B cell (primary cell): ENCODE measurements at regions not wholly inside any gene's neighbourhood (a gene's known extent, or its start where the extent isn't known, plus 50 kb on each side); places are given as distances from the start of the nearest gene placed in this dataset.

Experiments used
- ATAC-seq: fragments of 200-7000 bp; cut with Tn5 transposase; one replicate; pipeline ENCODE4 v1.10.0; 2021; ENCODE audit warnings: low read depth, mild to moderate bottlenecking, moderate number of reproducible peaks, moderate library complexity
- CTCF ChIA-PET: fragments of 350-600 bp; sonication (Branson Sonifier 250); formaldehyde crosslinking; loops from one replicate; lab custom pipeline; 2021; ENCODE audit warnings: antibody characterized with exemption, inconsistent platforms; lab: Charles Lee
- POLR2A ChIA-PET: fragments of 350-600 bp; sonication (Branson Sonifier 250); formaldehyde crosslinking; loops from one replicate; lab custom pipeline; 2021; ENCODE audit warnings: antibody characterized with exemption; lab: Charles Lee
- DNase-seq: peaks from one replicate; pipeline ENCODE4 v3.0.0; 2013
- H2AFZ ChIP-seq: 2 replicates; pipeline ENCODE4 v1.6.1; 2012; ENCODE audit warnings: mild to moderate bottlenecking, low read depth, low read length; ENCODE audit not compliant: insufficient read depth, poor library complexity, severe bottlenecking
- H3K27ac ChIP-seq, 2 donors: 1 replicate in 1 of 2; 2 replicates in 1 of 2; pipeline ENCODE4 v1.5.1; 2012 to 2013; ENCODE audit warnings: low read length in 2 of 2, mild to moderate bottlenecking in 2 of 2, moderate library complexity in 1 of 2
- H3K27me3 ChIP-seq, 4 experiments: fragments of 200-600 bp in 1 of 4; sonication (generic) in 1 of 4; replicated peaks in 1 of 4; 1 replicate in 2 of 4; 2 replicates in 2 of 4; pipeline versions ENCODE4 v1.6.1 to v1.7.0; 2013 to 2016; ENCODE audit warnings: low read length in 3 of 4, mild to moderate bottlenecking in 2 of 4, mixed read lengths in 1 of 4, moderate library complexity in 1 of 4; ENCODE audit not compliant: insufficient read depth in 4 of 4, control insufficient read depth in 3 of 4; ENCODE audit errors: control extremely low read depth in 1 of 4
- H3K36me3 ChIP-seq, 2 experiments: replicated peaks in 1 of 2; 1 replicate in 1 of 2; 2 replicates in 1 of 2; pipeline versions ENCODE4 v1.6.1 to v1.7.1; 2013; ENCODE audit warnings: low read length in 1 of 2; ENCODE audit not compliant: insufficient read depth in 2 of 2, control insufficient read depth in 1 of 2; ENCODE audit errors: control extremely low read depth in 1 of 2, extremely low read depth in 1 of 2
- H3K4me1 ChIP-seq, 2 donors: fragments of 200-600 bp in 1 of 2; sonication (generic) in 1 of 2; 1 replicate in 1 of 2; 2 replicates in 1 of 2; pipeline versions ENCODE4 v1.5.1 to v1.6.1; 2013 to 2017; ENCODE audit warnings: low read length in 2 of 2; ENCODE audit not compliant: control insufficient read depth in 2 of 2, insufficient read depth in 2 of 2
- H3K4me2 ChIP-seq: replicated peaks from 2 replicates; pipeline ENCODE3; 2012; ENCODE audit warnings: mild to moderate bottlenecking, low read depth, low read length; ENCODE audit not compliant: poor library complexity, severe bottlenecking
- H3K4me3 ChIP-seq, 5 experiments: fragments of 200-600 bp in 1 of 5; sonication (generic) in 1 of 5; 1 replicate in 3 of 5; 2 replicates in 2 of 5; pipeline versions ENCODE4 v1.5.1 to v1.7.0; 2011 to 2016; ENCODE audit warnings: low read length in 4 of 5, mild to moderate bottlenecking in 4 of 5, low read depth in 2 of 5, control low read depth in 1 of 5, moderate library complexity in 1 of 5; ENCODE audit not compliant: insufficient read depth in 1 of 5; ENCODE audit errors: control extremely low read depth in 1 of 5, extremely low read depth in 1 of 5
- H3K79me2 ChIP-seq: fragments of 200-600 bp; sonication (generic); one replicate; pipeline ENCODE4 v1.6.0; 2016; ENCODE audit warnings: low read length; ENCODE audit not compliant: control insufficient read depth, insufficient read depth
- H3K9ac ChIP-seq: fragments of 200-600 bp; sonication (generic); 2 replicates; pipeline ENCODE4 v1.6.1; 2017; ENCODE audit warnings: mild to moderate bottlenecking, low read length, moderate library complexity
- H3K9me3 ChIP-seq, 3 donors: one replicate each; pipeline versions ENCODE4 v1.6.1 to v1.7.1; 2013; ENCODE audit warnings: low read length in 2 of 3; ENCODE audit not compliant: control insufficient read depth in 2 of 3, insufficient read depth in 1 of 3; ENCODE audit errors: control extremely low read depth in 1 of 3
- H4K20me1 ChIP-seq: 2 replicates; pipeline ENCODE4 v1.6.0; 2012; ENCODE audit warnings: mild to moderate bottlenecking, low read length; ENCODE audit not compliant: insufficient read depth, control insufficient read depth, poor library complexity, severe bottlenecking
- H3K27ac Mint-ChIP-seq: one replicate; pipeline ENCODE4 v1.8.0; 2021; ENCODE audit warnings: mixed read lengths
- H3K27me3 Mint-ChIP-seq: one replicate; pipeline ENCODE4 v1.8.0; 2021; ENCODE audit warnings: mixed read lengths
- H3K4me1 Mint-ChIP-seq: one replicate; pipeline ENCODE4 v1.8.0; 2021; ENCODE audit warnings: mixed read lengths
- H3K4me3 Mint-ChIP-seq: one replicate; pipeline ENCODE4 v1.8.0; 2021; ENCODE audit warnings: mixed read lengths
- H3K9me3 Mint-ChIP-seq: one replicate; pipeline ENCODE4 v1.8.0; 2022; ENCODE audit warnings: mixed read lengths; ENCODE audit not compliant: insufficient read depth
- EZH2 ChIP-seq: IDR thresholded peaks from 2 replicates; pipeline ENCODE4 v1.6.1; 2012; ENCODE audit warnings: borderline replicate concordance, low read depth, mild to moderate bottlenecking, moderate library complexity, low read length; ENCODE audit not compliant: insufficient read depth, poor library complexity, severe bottlenecking
- WGBS: methylation state at CpG from one replicate; pipeline ENCODE4 v1.1.5; 2013; ENCODE audit warnings: missing lambda C conversion rate; ENCODE audit not compliant: insufficient coverage; 5-methylcytosine and 5-hydroxymethylcytosine counted together
- intact Hi-C: fragments of 100-400 bp; cut with micrococcal nuclease; formaldehyde crosslinking; loops from one replicate; pipeline ENCODE4 v1.10.0; 2022
- TF ChIP-seq, protein P1 (sequence below): fragments of 200-600 bp; IDR thresholded peaks from one replicate; pipeline ENCODE4 v1.8.0; 2022; ENCODE audit warnings: antibody characterized with exemption, mild to moderate bottlenecking

DNA sequence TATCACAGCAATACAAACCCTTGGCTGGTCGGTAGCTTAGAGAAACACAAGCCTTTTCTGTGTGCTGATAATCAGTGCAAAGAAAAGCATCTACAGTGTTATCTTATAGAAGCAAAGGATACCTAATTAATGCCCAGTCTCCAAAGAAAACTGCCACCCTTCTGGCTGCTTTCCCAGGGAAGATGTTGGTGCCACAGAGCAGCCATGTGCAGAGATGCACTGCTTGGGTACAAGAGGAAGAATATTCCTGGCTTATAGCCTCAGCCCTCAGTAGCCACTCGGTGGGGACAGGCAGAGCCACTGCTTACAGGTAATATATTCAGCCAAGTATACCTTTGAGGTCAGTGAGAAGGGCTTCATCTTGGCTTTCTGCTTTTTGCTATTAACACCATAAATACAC lies 185.3 kb downstream of the PCSK1 start:
- TF ChIP-seq, protein P1, sequence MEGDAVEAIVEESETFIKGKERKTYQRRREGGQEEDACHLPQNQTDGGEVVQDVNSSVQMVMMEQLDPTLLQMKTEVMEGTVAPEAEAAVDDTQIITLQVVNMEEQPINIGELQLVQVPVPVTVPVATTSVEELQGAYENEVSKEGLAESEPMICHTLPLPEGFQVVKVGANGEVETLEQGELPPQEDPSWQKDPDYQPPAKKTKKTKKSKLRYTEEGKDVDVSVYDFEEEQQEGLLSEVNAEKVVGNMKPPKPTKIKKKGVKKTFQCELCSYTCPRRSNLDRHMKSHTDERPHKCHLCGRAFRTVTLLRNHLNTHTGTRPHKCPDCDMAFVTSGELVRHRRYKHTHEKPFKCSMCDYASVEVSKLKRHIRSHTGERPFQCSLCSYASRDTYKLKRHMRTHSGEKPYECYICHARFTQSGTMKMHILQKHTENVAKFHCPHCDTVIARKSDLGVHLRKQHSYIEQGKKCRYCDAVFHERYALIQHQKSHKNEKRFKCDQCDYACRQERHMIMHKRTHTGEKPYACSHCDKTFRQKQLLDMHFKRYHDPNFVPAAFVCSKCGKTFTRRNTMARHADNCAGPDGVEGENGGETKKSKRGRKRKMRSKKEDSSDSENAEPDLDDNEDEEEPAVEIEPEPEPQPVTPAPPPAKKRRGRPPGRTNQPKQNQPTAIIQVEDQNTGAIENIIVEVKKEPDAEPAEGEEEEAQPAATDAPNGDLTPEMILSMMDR = no peak
- TF ChIP-seq EZH2 = no peak
- ChIA-PET CTCF (no interaction called here), POLR2A (no interaction called here)
- DNase-seq (no peak), ATAC-seq (no peak)
- WGBS = no CpG with 5 or more reads among the region's 2 CpGs
- H3K36me3 ChIP-seq = no peaks in the 10 kb centered on the region
- H3K9me3 ChIP-seq = no peaks in the 10 kb centered on the region
- intact Hi-C loops = no loop called here
- Mint-ChIP-seq H3K9me3 (no peaks in the 10 kb centered on the region), H3K27ac (no peak overlapping the region), H3K4me1 (no peaks in the 10 kb centered on the region), H3K4me3 (no peak overlapping the region), H3K27me3 (peaks cover 10% of the 10 kb centered on the region)
- H3K27me3 ChIP-seq = no peaks in the 10 kb centered on the region
- H3K9ac ChIP-seq = no peak overlapping the region
- H2AFZ ChIP-seq = no peak overlapping the region
- no peak overlapping the region for H3K4me2 ChIP-seq
- H4K20me1 ChIP-seq = no peaks in the 10 kb centered on the region
- no peak overlapping the region for H3K4me3 ChIP-seq
- H3K79me2 ChIP-seq = no peaks in the 10 kb centered on the region
- H3K27ac ChIP-seq = no peak overlapping the region
- no peaks in the 10 kb centered on the region for H3K4me1 ChIP-seq

DNA sequence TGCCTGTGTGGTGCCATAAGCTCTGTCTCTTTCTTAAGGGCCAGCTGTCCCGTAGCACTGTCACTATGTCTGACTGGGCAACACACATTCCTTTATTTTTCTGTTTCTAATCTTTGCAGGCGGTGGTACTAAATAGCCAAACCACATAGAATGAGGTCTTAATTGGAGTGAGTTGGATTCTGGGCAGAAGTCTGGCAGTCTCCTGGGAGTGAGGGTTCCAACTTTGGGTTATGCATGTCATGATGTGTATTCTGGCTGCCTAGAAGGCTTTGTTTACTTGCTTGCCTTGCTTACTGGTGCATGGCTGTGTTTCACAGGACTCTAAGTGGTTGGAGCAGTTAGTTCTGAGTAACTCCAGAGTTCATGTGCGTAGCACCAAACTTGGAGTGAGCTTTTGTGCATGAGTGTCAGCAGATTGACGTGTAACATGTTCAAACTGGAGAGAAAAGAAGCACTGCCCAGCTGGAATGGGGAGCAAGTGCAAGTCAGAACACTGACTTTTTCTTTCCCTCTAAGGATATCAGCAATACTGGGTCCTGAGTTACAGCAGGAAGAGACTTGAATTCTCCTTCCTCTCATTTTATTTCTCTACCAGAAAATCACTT lies 185.8 kb downstream of the PCSK1 start:
- Mint-ChIP-seq H3K27me3 (peaks cover 10% of the 10 kb centered on the region), H3K4me1 (no peaks in the 10 kb centered on the region), H3K9me3 (no peaks in the 10 kb centered on the region), H3K4me3 (no peak overlapping the region), H3K27ac (no peak overlapping the region)
- Histone ChIP-seq H3K9me3 (no peaks in the 10 kb centered on the region), H3K36me3 (no peaks in the 10 kb centered on the region), H3K4me1 (no peaks in the 10 kb centered on the region), H3K4me3 (no peak overlapping the region), H2AFZ (no peak overlapping the region), H3K27ac (no peak overlapping the region), H3K4me2 (no peak overlapping the region), H3K27me3 (no peaks in the 10 kb centered on the region), H3K9ac (no peak overlapping the region), H4K20me1 (no peaks in the 10 kb centered on the region), H3K79me2 (no peaks in the 10 kb centered on the region)
- CTCF ChIA-PET = no interaction called here
- 91% methylated on average over 2 of the region's 4 CpGs for WGBS
- POLR2A ChIA-PET = no interaction called here
- TF ChIP-seq, protein P1 = no peak
- TF ChIP-seq EZH2 = no peak
- no peak for ATAC-seq
- intact Hi-C loops = no loop called here
- no peak for DNase-seq
